Osteoblast (primary cell): ENCODE measurements at regions not wholly inside any gene's neighbourhood (a gene's known extent, or its start where the extent isn't known, plus 50 kb on each side); places are given as distances from the start of the nearest gene placed in this dataset.

ENCODE experiments used
- DNase-seq: peaks from one replicate; pipeline ENCODE4 v3.0.0; 2011; ENCODE audit warnings: low spot score, mixed read lengths; ENCODE audit not compliant: insufficient read length; ENCODE audit errors: missing footprints
- H2AFZ ChIP-seq: 2 replicates; pipeline ENCODE4 v1.6.0; 2011; ENCODE audit warnings: mild to moderate bottlenecking, low read length
- H3K27ac ChIP-seq: 2 replicates; pipeline ENCODE4 v1.5.1; 2011; ENCODE audit warnings: mild to moderate bottlenecking, low read depth, low read length, moderate library complexity
- H3K27me3 ChIP-seq: 2 replicates; pipeline ENCODE4 v1.6.0; 2012; ENCODE audit warnings: mild to moderate bottlenecking, control low read depth, inconsistent platforms, low read length, moderate library complexity; ENCODE audit not compliant: insufficient read depth
- H3K36me3 ChIP-seq: 2 replicates; pipeline ENCODE4 v1.5.1; 2011; ENCODE audit warnings: mild to moderate bottlenecking, low read length, control low read depth, moderate library complexity; ENCODE audit not compliant: insufficient read depth
- H3K4me1 ChIP-seq: 2 replicates; pipeline ENCODE4 v1.5.1; 2011; ENCODE audit warnings: mild to moderate bottlenecking, low read length, control low read depth, moderate library complexity; ENCODE audit not compliant: insufficient read depth
- H3K4me2 ChIP-seq: 2 replicates; pipeline ENCODE4 v1.6.0; 2011; ENCODE audit warnings: mild to moderate bottlenecking, low read length; ENCODE audit not compliant: insufficient read depth
- H3K4me3 ChIP-seq: fragments of 200-600 bp; sonication (generic); 3 replicates; pipeline ENCODE4 v1.5.1; 2012; ENCODE audit warnings: mild to moderate bottlenecking, low read length, inconsistent platforms; ENCODE audit not compliant: insufficient read depth
- H3K79me2 ChIP-seq: 2 replicates; pipeline ENCODE4 v1.6.0; 2012; ENCODE audit warnings: mild to moderate bottlenecking, low read length, control low read depth, inconsistent platforms; ENCODE audit not compliant: insufficient read depth
- H3K9me3 ChIP-seq: 2 replicates; pipeline ENCODE4 v1.5.1; 2011; ENCODE audit warnings: low read depth, low read length, control low read depth
- H4K20me1 ChIP-seq: 2 replicates; pipeline ENCODE4 v1.6.0; 2012; ENCODE audit warnings: mild to moderate bottlenecking, low read length, control low read depth; ENCODE audit not compliant: insufficient read depth
- TF ChIP-seq, protein P1 (sequence below): IDR thresholded peaks from 2 replicates; pipeline ENCODE4 v1.5.1; 2011; ENCODE audit warnings: mild to moderate bottlenecking, low read depth, low read length, moderate library complexity; ENCODE audit errors: extremely low read depth

DNA sequence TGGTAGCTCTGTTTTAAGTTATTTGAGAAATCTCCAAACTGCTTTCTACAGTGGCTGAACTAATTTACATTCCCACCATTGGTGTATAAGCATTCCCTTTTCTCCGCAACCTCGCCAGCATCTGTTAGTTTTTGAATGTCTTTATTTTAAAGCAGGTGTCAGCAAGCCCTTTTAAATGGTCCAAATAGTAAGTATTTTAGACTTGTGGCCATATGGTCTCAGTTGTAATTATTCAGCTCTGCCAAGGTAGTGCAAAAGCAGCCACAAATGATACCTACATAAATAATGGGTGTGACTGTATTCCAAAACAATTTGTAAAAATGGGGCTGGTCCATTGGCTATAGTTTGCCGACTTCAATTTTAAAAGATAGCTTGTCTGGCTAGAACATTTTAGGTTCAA lies 58.7 kb upstream of the TMTC4 start:
- Histone ChIP-seq H3K79me2 (no peaks in the 10 kb centered on the region), H3K27me3 (no peaks in the 10 kb centered on the region)
- no peak for DNase-seq

DNA sequence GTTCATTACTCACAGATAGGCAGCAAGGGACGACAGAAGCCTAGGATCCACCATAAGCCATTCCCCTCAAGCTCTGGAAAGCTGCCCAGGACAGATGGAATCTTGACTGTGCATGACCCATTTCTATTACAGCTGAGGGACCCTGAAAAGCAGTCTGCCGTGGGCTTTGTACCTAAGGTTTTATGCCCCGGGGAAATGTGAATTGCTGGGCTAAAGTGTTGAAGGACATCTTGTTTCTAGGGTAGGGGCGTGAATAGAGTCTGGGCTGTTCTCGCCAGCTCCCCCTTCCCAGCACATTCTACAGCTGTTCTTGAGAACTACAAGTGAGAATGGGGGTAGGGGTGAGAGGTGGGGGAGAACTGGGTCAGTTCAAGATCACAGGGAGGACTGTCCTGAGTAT lies 53.6 kb upstream of the TMTC4 start:
- Histone ChIP-seq H3K4me3 (no peak overlapping the region), H3K4me2 (no peak overlapping the region), H2AFZ (no peak overlapping the region), H3K9me3 (no peaks in the 10 kb centered on the region), H4K20me1 (no peaks in the 10 kb centered on the region), H3K27ac (no peak overlapping the region), H3K4me1 (no peaks in the 10 kb centered on the region), H3K79me2 (no peaks in the 10 kb centered on the region), H3K27me3 (peaks cover 7% of the 10 kb centered on the region), H3K36me3 (no peaks in the 10 kb centered on the region)
- DNase-seq = no peak
- TF ChIP-seq, protein P1, sequence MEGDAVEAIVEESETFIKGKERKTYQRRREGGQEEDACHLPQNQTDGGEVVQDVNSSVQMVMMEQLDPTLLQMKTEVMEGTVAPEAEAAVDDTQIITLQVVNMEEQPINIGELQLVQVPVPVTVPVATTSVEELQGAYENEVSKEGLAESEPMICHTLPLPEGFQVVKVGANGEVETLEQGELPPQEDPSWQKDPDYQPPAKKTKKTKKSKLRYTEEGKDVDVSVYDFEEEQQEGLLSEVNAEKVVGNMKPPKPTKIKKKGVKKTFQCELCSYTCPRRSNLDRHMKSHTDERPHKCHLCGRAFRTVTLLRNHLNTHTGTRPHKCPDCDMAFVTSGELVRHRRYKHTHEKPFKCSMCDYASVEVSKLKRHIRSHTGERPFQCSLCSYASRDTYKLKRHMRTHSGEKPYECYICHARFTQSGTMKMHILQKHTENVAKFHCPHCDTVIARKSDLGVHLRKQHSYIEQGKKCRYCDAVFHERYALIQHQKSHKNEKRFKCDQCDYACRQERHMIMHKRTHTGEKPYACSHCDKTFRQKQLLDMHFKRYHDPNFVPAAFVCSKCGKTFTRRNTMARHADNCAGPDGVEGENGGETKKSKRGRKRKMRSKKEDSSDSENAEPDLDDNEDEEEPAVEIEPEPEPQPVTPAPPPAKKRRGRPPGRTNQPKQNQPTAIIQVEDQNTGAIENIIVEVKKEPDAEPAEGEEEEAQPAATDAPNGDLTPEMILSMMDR = no peak

More for the DNA sequence above, 58.7 kb upstream of the TMTC4 start:
- H3K4me1 ChIP-seq = no peaks in the 10 kb centered on the region
- no peaks in the 10 kb centered on the region for H3K9me3 ChIP-seq
- H2AFZ ChIP-seq = no peak overlapping the region
- H3K36me3 ChIP-seq = no peaks in the 10 kb centered on the region
- no peak overlapping the region for H3K27ac ChIP-seq
- H3K4me3 ChIP-seq = no peak overlapping the region
- no peak overlapping the region for H3K4me2 ChIP-seq
- TF ChIP-seq, protein P1 = no peak
- H4K20me1 ChIP-seq = no peaks in the 10 kb centered on the region

DNA sequence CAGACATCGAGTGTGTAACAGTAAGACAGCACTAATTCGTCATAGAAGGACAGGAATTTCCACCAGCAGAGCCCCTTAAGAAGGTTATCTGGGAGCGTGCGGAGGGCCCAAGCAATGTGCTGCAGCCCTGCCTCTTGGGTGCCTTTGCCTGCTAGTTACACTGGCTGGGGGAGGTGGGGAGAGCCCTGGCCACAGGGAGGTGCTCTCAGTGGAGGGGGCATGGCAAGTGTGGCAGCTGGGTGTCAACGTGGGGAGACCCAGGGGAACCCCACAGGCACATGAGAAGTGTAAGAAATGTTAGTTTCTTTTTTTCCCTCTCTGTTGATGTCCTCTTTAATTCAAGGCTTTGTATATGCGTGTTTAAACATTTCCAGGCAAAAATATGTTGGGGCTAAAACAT lies 50.9 kb upstream of the TMTC4 start:
- H3K4me2 ChIP-seq = no peak overlapping the region
- no peaks in the 10 kb centered on the region for H3K36me3 ChIP-seq
- no peak overlapping the region for H3K27ac ChIP-seq
- no peak overlapping the region for H2AFZ ChIP-seq
- no peaks in the 10 kb centered on the region for H3K9me3 ChIP-seq
- H3K4me3 ChIP-seq = no peak overlapping the region
- no peak for DNase-seq
- no peaks in the 10 kb centered on the region for H3K79me2 ChIP-seq
- H4K20me1 ChIP-seq = no peaks in the 10 kb centered on the region
- TF ChIP-seq, protein P1 = no peak
- peaks cover 7% of the 10 kb centered on the region for H3K27me3 ChIP-seq
- H3K4me1 ChIP-seq = no peaks in the 10 kb centered on the region

DNA sequence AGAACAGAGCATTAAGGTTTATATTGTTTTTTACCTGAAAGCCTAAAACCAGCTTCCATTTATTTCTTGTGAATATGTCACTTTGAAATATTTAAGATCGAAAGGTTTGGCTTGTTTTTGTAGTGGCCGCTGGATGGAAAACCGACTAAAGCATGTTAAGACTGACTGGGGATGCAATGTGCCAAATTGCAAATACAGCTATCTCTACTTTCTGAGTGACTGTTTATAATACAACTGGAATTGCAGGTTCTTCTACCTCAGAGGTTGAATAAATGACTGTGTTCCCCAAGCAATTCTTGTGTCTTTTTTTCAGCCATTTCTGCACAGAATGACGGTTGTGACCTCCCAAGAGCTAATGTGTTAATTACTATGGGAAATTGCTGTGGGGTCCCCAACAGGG lies 50.0 kb upstream of the TMTC4 start:
- Histone ChIP-seq H3K27me3 (peaks cover 7% of the 10 kb centered on the region), H2AFZ (no peak overlapping the region)
- TF ChIP-seq, protein P1 = no peak

More for the DNA sequence above, 50.0 kb upstream of the TMTC4 start:
- H3K27ac ChIP-seq = no peak overlapping the region
- no peaks in the 10 kb centered on the region for H4K20me1 ChIP-seq
- no peaks in the 10 kb centered on the region for H3K4me1 ChIP-seq
- H3K79me2 ChIP-seq = no peaks in the 10 kb centered on the region
- no peak overlapping the region for H3K4me2 ChIP-seq
- H3K9me3 ChIP-seq = no peaks in the 10 kb centered on the region
- no peaks in the 10 kb centered on the region for H3K36me3 ChIP-seq
- no peak overlapping the region for H3K4me3 ChIP-seq
- DNase-seq = no peak
